IMR-90 (cell line): ENCODE measurements at regions not wholly inside any gene's neighbourhood (a gene's known extent, or its start where the extent isn't known, plus 50 kb on each side); places are given as distances from the start of the nearest gene placed in this dataset.
A peak's percentile ranks its signal among the peaks of the same experiment; 100 is the strongest.

Source experiments
- ATAC-seq: fragments of 200-7000 bp; cut with Tn5 transposase; 2 replicates; pipeline ENCODE4 v1.9.1; 2020; ENCODE audit warnings: low read depth, mild to moderate bottlenecking, moderate library complexity
- BruUV-seq: library from RNA; stranded (reverse); fragments of 400-500 nt; replicated peaks from 2 replicates; lab custom pipeline; 2021; lab: Mats Ljungman, UMichigan
- CTCF ChIA-PET: fragments of 300-600 bp; formaldehyde crosslinking; extraction: SDS; loops from one replicate; lab custom pipeline; 2021; ENCODE audit warnings: antibody characterized with exemption; lab: Yijun Ruan, JAX
- POLR2A ChIA-PET: fragments of 300-600 bp; sonication (Branson Sonifier 250); formaldehyde crosslinking; loops from one replicate; lab custom pipeline; 2022; ENCODE audit warnings: antibody characterized with exemption; ENCODE audit not compliant: unreplicated experiment; lab: Charles Lee
- DNase-seq: peaks from one replicate; pipeline ENCODE4 v3.0.0; 2013
- H2AFZ ChIP-seq: replicated peaks from 2 replicates; pipeline ENCODE3; 2013; ENCODE audit warnings: low read length, mild to moderate bottlenecking; ENCODE audit not compliant: poor library complexity
- H2AK5ac ChIP-seq: 2 replicates; pipeline ENCODE4 v1.6.1; 2013; ENCODE audit warnings: low read depth, low read length, inconsistent platforms
- H2AK9ac ChIP-seq: replicated peaks from 2 replicates; pipeline ENCODE3; 2013; ENCODE audit warnings: mild to moderate bottlenecking, low read depth, low read length, moderate library complexity; ENCODE audit not compliant: poor library complexity
- H2BK120ac ChIP-seq: 2 replicates; pipeline ENCODE4 v1.6.1; 2013; ENCODE audit warnings: low read depth, low read length, inconsistent platforms
- H2BK15ac ChIP-seq: 3 replicates; pipeline ENCODE4 v1.6.1; 2013; ENCODE audit warnings: low read depth, low read length, inconsistent platforms
- H2BK20ac ChIP-seq: 2 replicates; pipeline ENCODE4 v1.6.1; 2013; ENCODE audit warnings: low read depth, mild to moderate bottlenecking, inconsistent platforms, low read length, moderate library complexity
- H2BK5ac ChIP-seq: 2 replicates; pipeline ENCODE4 v1.6.1; 2013; ENCODE audit warnings: mild to moderate bottlenecking, low read depth, low read length, inconsistent platforms; ENCODE audit not compliant: poor library complexity, severe bottlenecking
- H3K14ac ChIP-seq: replicated peaks from 2 replicates; pipeline ENCODE4 v1.6.1; 2013; ENCODE audit warnings: low read depth, low read length, inconsistent platforms
- H3K18ac ChIP-seq: 2 replicates; pipeline ENCODE4 v1.6.1; 2013; ENCODE audit warnings: low read depth, low read length, control low read depth
- H3K23ac ChIP-seq: 2 replicates; pipeline ENCODE4 v1.6.1; 2013; ENCODE audit warnings: low read depth, low read length, inconsistent platforms
- H3K27ac ChIP-seq: 2 replicates; pipeline ENCODE4 v1.5.1; 2013; ENCODE audit warnings: mild to moderate bottlenecking, control low read depth, low read length; ENCODE audit not compliant: insufficient read depth
- H3K27me3 ChIP-seq: 2 replicates; pipeline ENCODE4 v1.6.1; 2013; ENCODE audit warnings: low read length; ENCODE audit not compliant: control insufficient read depth, insufficient read depth
- H3K36me3 ChIP-seq: 2 replicates; pipeline ENCODE4 v1.6.1; 2013; ENCODE audit warnings: low read length, mixed read lengths; ENCODE audit not compliant: control insufficient read depth, insufficient read depth
- H3K4ac ChIP-seq: 2 replicates; pipeline ENCODE4 v1.6.1; 2013; ENCODE audit warnings: low read depth, low read length, inconsistent platforms
- H3K4me1 ChIP-seq: 2 replicates; pipeline ENCODE4 v1.6.1; 2013; ENCODE audit warnings: low read length, mixed read lengths; ENCODE audit not compliant: control insufficient read depth, insufficient read depth
- H3K4me2 ChIP-seq: 2 replicates; pipeline ENCODE4 v1.6.1; 2013; ENCODE audit warnings: low read depth, mild to moderate bottlenecking, control low read depth, low read length, moderate library complexity
- H3K4me3 ChIP-seq: 2 replicates; pipeline ENCODE4 v1.5.1; 2013; ENCODE audit warnings: low read depth, mild to moderate bottlenecking, control low read depth, low read length, moderate library complexity; ENCODE audit not compliant: insufficient read depth
- H3K56ac ChIP-seq: 2 replicates; pipeline ENCODE4 v1.6.1; 2013; ENCODE audit warnings: low read length, inconsistent platforms; ENCODE audit not compliant: insufficient read depth; ENCODE audit errors: extremely low read depth
- H3K79me1 ChIP-seq, 2 experiments: 2 replicates each; pipeline ENCODE4 v1.6.1; 2013; ENCODE audit warnings: low read length in 2 of 2, inconsistent platforms in 1 of 2, low read depth in 1 of 2
- H3K9ac ChIP-seq: 2 replicates; pipeline ENCODE4 v1.6.1; 2013; ENCODE audit warnings: low read depth, low read length, control low read depth
- H3K9me1 ChIP-seq: 2 replicates; pipeline ENCODE4 v1.6.1; 2013; ENCODE audit warnings: low read length, inconsistent platforms; ENCODE audit not compliant: insufficient read depth
- H3K9me3 ChIP-seq: 2 replicates; pipeline ENCODE4 v1.6.1; 2013; ENCODE audit warnings: low read length; ENCODE audit not compliant: control insufficient read depth, insufficient read depth
- H4K20me1 ChIP-seq: 2 replicates; pipeline ENCODE4 v1.6.1; 2013; ENCODE audit warnings: low read length, inconsistent platforms; ENCODE audit not compliant: insufficient read depth
- H4K5ac ChIP-seq: 2 replicates; pipeline ENCODE4 v1.6.1; 2013; ENCODE audit warnings: mild to moderate bottlenecking, low read depth, low read length, control low read depth
- H4K8ac ChIP-seq, 2 experiments: 2 replicates each; pipeline ENCODE4 v1.6.1; 2013; ENCODE audit warnings: low read depth in 2 of 2, low read length in 2 of 2, control low read depth in 1 of 2, inconsistent platforms in 1 of 2
- H4K91ac ChIP-seq: 2 replicates; pipeline ENCODE4 v1.6.1; 2013; ENCODE audit warnings: low read depth, low read length, inconsistent platforms; ENCODE audit not compliant: insufficient read depth
- MXI1 ChIP-seq: IDR thresholded peaks from 2 replicates; pipeline ENCODE4 v1.6.1; 2012; ENCODE audit warnings: low read depth, mild to moderate bottlenecking, low read length, moderate library complexity, borderline replicate concordance
- POLR2A ChIP-seq: IDR thresholded peaks from 2 replicates; pipeline ENCODE4 v1.6.1; 2012; ENCODE audit warnings: mild to moderate bottlenecking, low read depth, low read length
- WGBS, 2 experiments: methylation state at CpG; one replicate each; pipeline versions ENCODE4 v1.1.5 to v1.1.7; 2013; ENCODE audit warnings: missing lambda C conversion rate in 2 of 2; ENCODE audit not compliant: insufficient read length in 1 of 2; ENCODE audit errors: extremely low coverage in 2 of 2; 5-methylcytosine and 5-hydroxymethylcytosine counted together
- dilution Hi-C: fragments of 300-500 bp; cut with HindIII; formaldehyde crosslinking; loops from one replicate; pipeline ENCODE4 v1.14.3; 2018; ENCODE audit warnings: low sequenced_read_pairs; ENCODE audit not compliant: unreplicated experiment
- in situ Hi-C: fragments of 300-500 bp; cut with MboI; formaldehyde crosslinking; loops from 3 replicates; pipeline ENCODE4 v1.14.3; 2019; ENCODE audit warnings: low sequenced_read_pairs, inconsistent platforms, mixed read lengths
- intact Hi-C: fragments of 100-400 bp; cut with micrococcal nuclease; formaldehyde crosslinking; loops from 2 replicates; pipeline ENCODE4 v1.10.0; 2022

DNA sequence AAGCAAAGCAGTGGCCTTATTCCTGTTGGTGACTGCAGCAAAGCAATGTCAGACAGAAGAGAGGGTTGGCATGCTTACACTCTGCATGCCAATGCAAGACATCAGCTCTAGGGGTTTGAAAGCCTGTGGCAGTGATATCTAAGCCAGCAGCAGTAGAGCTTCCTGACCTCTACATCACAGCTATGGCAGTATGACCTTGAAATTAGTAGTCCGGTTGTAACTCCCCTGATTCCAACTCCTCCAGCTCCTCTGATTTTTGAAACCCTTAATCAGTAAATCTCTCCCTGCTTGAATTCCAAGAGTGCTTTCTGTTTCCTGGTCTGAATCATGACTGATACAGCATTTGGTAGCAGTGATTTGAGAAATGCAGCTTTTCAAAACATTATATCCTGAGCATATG, 60.0 kb upstream of the LRP1B start:
- H4K8ac ChIP-seq: peak overlapping the region in 1 of 2 experiments; percentile 1; a peak in 1 of 4 replicates
- H2AK9ac ChIP-seq: no peak overlapping the region
- ChIA-PET POLR2A (no interaction called here), CTCF (interaction anchor here (1.2 kb wide), 1 partner anchor 21 kb away, joined by 3 read pairs; no protein-coding TSS in a partner anchor)
- no peak for TF ChIP-seq POLR2A
- no peak for TF ChIP-seq MXI1
- H2BK20ac ChIP-seq: no peak overlapping the region
- no peak overlapping the region; the same call in 1 of the 2 replicates for H3K56ac ChIP-seq
- dilution Hi-C loops: no loop called here
- H3K14ac ChIP-seq: no peak overlapping the region
- H2AFZ ChIP-seq: peak overlapping the region; percentile 37
- no peak overlapping the region for H4K5ac ChIP-seq
- intact Hi-C loops: no loop called here
- no peak overlapping the region for H3K4me3 ChIP-seq
- no peak overlapping the region for H3K27ac ChIP-seq
- no peaks in the 10 kb centered on the region for H4K20me1 ChIP-seq
- in situ Hi-C loops: no loop called here
- peaks cover 4% of the 10 kb centered on the region; the same call in 1 of the 2 replicates for H3K4me1 ChIP-seq
- peak overlapping the region; percentile 12 for H3K4me2 ChIP-seq
- no peaks in the 10 kb centered on the region for H3K27me3 ChIP-seq
- H3K36me3 ChIP-seq: no peaks in the 10 kb centered on the region
- H3K9me1 ChIP-seq: no peaks in the 10 kb centered on the region
- H2BK15ac ChIP-seq: 0 out of 3 replicates have a peak overlapping the region, but pooled peaks have one; percentile 4
- H3K79me1 ChIP-seq: no peaks in the 10 kb centered on the region
- no peak overlapping the region for H3K23ac ChIP-seq
- no peak overlapping the region for H2BK5ac ChIP-seq
- BruUV-seq: no TSS peak
- no peaks in the 10 kb centered on the region for H3K9me3 ChIP-seq
- DNase-seq (peak; percentile 21), ATAC-seq (peak; percentile 67)
- no peak overlapping the region for H3K9ac ChIP-seq
- no peak overlapping the region for H2AK5ac ChIP-seq
- peak overlapping the region; percentile 19; the same call in 1 of the 2 replicates for H4K91ac ChIP-seq
- H3K18ac ChIP-seq: no peak overlapping the region; the same call in 1 of the 2 replicates
- no CpG with 5 or more reads among the region's 1 CpG for WGBS, 2 experiments
- peak overlapping the region; percentile 45 for H2BK120ac ChIP-seq
- peak overlapping the region; percentile 8; the same call in 1 of the 2 replicates for H3K4ac ChIP-seq
